NCI-H748 treated with DMSO at 0.1 percent for 48 hours (cell line): ENCODE measurements at regions not wholly inside any gene's neighbourhood (a gene's known extent, or its start where the extent isn't known, plus 50 kb on each side); places are given as distances from the start of the nearest gene placed in this dataset.
"Not testable (repeated sequence)": the region's sequence is repeated elsewhere in the genome, so short reads cannot be mapped to it uniquely, and the experiment has no call there.

Source experiments
- DNase-seq: peaks from one replicate; lab custom pipeline; 2025; lab: John Stamatoyannopoulos, UW

GRCh38 chr11:116335078-116335477 is 437.7 kb downstream of the BUD13 start:
- DNase-seq, result no peak

- DNase-seq, result no peak
These were observed 438.2 kb downstream of the BUD13 start for GRCh38 chr11:116334596-116334995.

GRCh38 chr11:116333001-116333535 is 439.7 kb downstream of the BUD13 start:
- no peak for DNase-seq

- DNase-seq, result no peak
These were observed 440.4 kb downstream of the BUD13 start for GRCh38 chr11:116332391-116332790.

GRCh38 chr11:116331381-116331780 is 441.4 kb downstream of the BUD13 start:
- DNase-seq, result no peak

- no peak for DNase-seq
These were observed 442.2 kb downstream of the BUD13 start for GRCh38 chr11:116330439-116331185.

GRCh38 chr11:116329354-116330090 is 443.3 kb downstream of the BUD13 start:
- no peak for DNase-seq

- no peak for DNase-seq
These were observed 443.9 kb downstream of the BUD13 start for GRCh38 chr11:116328851-116329250.

- DNase-seq, result no peak
These were observed 444.4 kb downstream of the BUD13 start for GRCh38 chr11:116328391-116328790.

- DNase-seq, result no peak
These were observed 446.6 kb downstream of the BUD13 start for GRCh38 chr11:116326146-116326545.

GRCh38 chr11:116325247-116325646 is 447.5 kb downstream of the BUD13 start:
- DNase-seq, result no peak

GRCh38 chr11:116324077-116324476 is 448.7 kb downstream of the BUD13 start:
- not testable (repeated sequence) for DNase-seq

GRCh38 chr11:116317212-116317611 is 455.6 kb downstream of the BUD13 start:
- DNase-seq, result no peak

GRCh38 chr11:116314006-116314405 is 458.8 kb downstream of the BUD13 start:
- DNase-seq, result no peak

GRCh38 chr11:116312570-116313391 is 460.0 kb downstream of the BUD13 start:
- DNase-seq, result peak; percentile 12

- peak; percentile 83 for DNase-seq
These were observed 461.6 kb downstream of the BUD13 start for GRCh38 chr11:116311206-116311605.

- peak; percentile 43 for DNase-seq
These were observed 462.1 kb downstream of the BUD13 start for GRCh38 chr11:116310698-116311097.

- no peak for DNase-seq
These were observed 462.6 kb downstream of the BUD13 start for GRCh38 chr11:116310226-116310625.

GRCh38 chr11:116309446-116309845 is 463.3 kb downstream of the BUD13 start:
- DNase-seq, result no peak

- no peak for DNase-seq
These were observed 470.0 kb downstream of the BUD13 start for GRCh38 chr11:116302756-116303155.

GRCh38 chr11:116301141-116301540 is 471.6 kb downstream of the BUD13 start:
- no peak for DNase-seq

- peak; percentile 3 for DNase-seq
These were observed 472.6 kb downstream of the BUD13 start for GRCh38 chr11:116300232-116300631.
